ENCODE measurements at regions not wholly inside any gene's neighbourhood (a gene's known extent, or its start where the extent isn't known, plus 50 kb on each side); places are given as distances from the start of the nearest gene placed in this dataset.

GRCh38 chr6:113805173-113805790, 51.9 kb upstream of the MARCKS start:
- TF ChIP-seq RAD21 (conservative IDR thresholded peaks at IDR 0.05 in 1 of 2, IDR thresholded peaks at IDR 0.05 in 1 of 2) (no peak), CTCF (IDR thresholded peaks at IDR 0.05) (no peak), POLR2A (IDR thresholded peaks at IDR 0.05; ENCODE audit: low read length) (no peak), MYC (IDR thresholded peaks at IDR 0.05; ENCODE audit: borderline replicate concordance, low read length) (no peak), CEBPB (IDR thresholded peaks at IDR 0.05) (no peak), HDAC2 (IDR thresholded peaks at IDR 0.05) (no peak), CHD2 (IDR thresholded peaks at IDR 0.05; ENCODE audit: low read length, partially characterized antibody) (no peak)

Data from A549 (cell line).